ENCODE measurements at regions not wholly inside any gene's neighbourhood (a gene's known extent, or its start where the extent isn't known, plus 50 kb on each side); places are given as distances from the start of the nearest gene placed in this dataset.
A peak's percentile ranks its signal among the peaks of the same experiment; 100 is the strongest.

GRCh38 chr20:48261398-48261910 lies 476.2 kb upstream of the SULF2 start:
- TF ChIP-seq, protein P1, sequence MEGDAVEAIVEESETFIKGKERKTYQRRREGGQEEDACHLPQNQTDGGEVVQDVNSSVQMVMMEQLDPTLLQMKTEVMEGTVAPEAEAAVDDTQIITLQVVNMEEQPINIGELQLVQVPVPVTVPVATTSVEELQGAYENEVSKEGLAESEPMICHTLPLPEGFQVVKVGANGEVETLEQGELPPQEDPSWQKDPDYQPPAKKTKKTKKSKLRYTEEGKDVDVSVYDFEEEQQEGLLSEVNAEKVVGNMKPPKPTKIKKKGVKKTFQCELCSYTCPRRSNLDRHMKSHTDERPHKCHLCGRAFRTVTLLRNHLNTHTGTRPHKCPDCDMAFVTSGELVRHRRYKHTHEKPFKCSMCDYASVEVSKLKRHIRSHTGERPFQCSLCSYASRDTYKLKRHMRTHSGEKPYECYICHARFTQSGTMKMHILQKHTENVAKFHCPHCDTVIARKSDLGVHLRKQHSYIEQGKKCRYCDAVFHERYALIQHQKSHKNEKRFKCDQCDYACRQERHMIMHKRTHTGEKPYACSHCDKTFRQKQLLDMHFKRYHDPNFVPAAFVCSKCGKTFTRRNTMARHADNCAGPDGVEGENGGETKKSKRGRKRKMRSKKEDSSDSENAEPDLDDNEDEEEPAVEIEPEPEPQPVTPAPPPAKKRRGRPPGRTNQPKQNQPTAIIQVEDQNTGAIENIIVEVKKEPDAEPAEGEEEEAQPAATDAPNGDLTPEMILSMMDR (IDR thresholded peaks at IDR 0.05; ENCODE audit: extremely low read depth, low read depth, low read length) = no peak
- no peak overlapping the region for H2AFZ ChIP-seq (ENCODE audit: low read length)

GRCh38 chr20:48260129-48260756 lies 475.0 kb upstream of the SULF2 start:
- Histone ChIP-seq H4K20me1 (ENCODE audit: insufficient read depth, low read length) (no peaks in the 10 kb centered on the region), H2AFZ (ENCODE audit: low read length) (no peak overlapping the region), H3K4me3 (ENCODE audit: insufficient read depth, low read length) (no peak overlapping the region), H3K9me3 (ENCODE audit: low read depth, low read length) (no peaks in the 10 kb centered on the region), H3K79me2 (ENCODE audit: insufficient read depth, low read length) (no peaks in the 10 kb centered on the region), H3K4me1 (ENCODE audit: insufficient read depth, low read length) (no peaks in the 10 kb centered on the region), H3K27me3 (ENCODE audit: insufficient read depth, low read length) (peaks cover 32% of the 10 kb centered on the region), H3K36me3 (ENCODE audit: insufficient read depth, low read length) (no peaks in the 10 kb centered on the region), H3K4me2 (ENCODE audit: insufficient read depth, low read length) (no peak overlapping the region), H3K27ac (ENCODE audit: low read depth, low read length) (no peak overlapping the region)
- no peak for DNase-seq (ENCODE audit: insufficient read length, low spot score, missing footprints)
- TF ChIP-seq, protein P1 (IDR thresholded peaks at IDR 0.05; ENCODE audit: extremely low read depth, low read depth, low read length) = no peak

More at GRCh38 chr20:48261398-48261910, 476.2 kb upstream of the SULF2 start:
- peak; percentile 25 for DNase-seq (ENCODE audit: insufficient read length, low spot score, missing footprints)
- no peak overlapping the region for H3K4me3 ChIP-seq (ENCODE audit: insufficient read depth, low read length)
- H3K36me3 ChIP-seq (ENCODE audit: insufficient read depth, low read length) = no peaks in the 10 kb centered on the region
- H3K79me2 ChIP-seq (ENCODE audit: insufficient read depth, low read length) = no peaks in the 10 kb centered on the region
- H3K9me3 ChIP-seq (ENCODE audit: low read depth, low read length) = no peaks in the 10 kb centered on the region
- H3K27ac ChIP-seq (ENCODE audit: low read depth, low read length) = no peak overlapping the region
- H4K20me1 ChIP-seq (ENCODE audit: insufficient read depth, low read length) = no peaks in the 10 kb centered on the region
- no peak overlapping the region for H3K4me2 ChIP-seq (ENCODE audit: insufficient read depth, low read length)
- H3K4me1 ChIP-seq (ENCODE audit: insufficient read depth, low read length) = no peaks in the 10 kb centered on the region
- peaks cover 38% of the 10 kb centered on the region for H3K27me3 ChIP-seq (ENCODE audit: insufficient read depth, low read length)

GRCh38 chr20:48259456-48259855 lies 474.2 kb upstream of the SULF2 start:
- no peaks in the 10 kb centered on the region for H4K20me1 ChIP-seq (ENCODE audit: insufficient read depth, low read length)
- H3K4me3 ChIP-seq (ENCODE audit: insufficient read depth, low read length) = no peak overlapping the region
- H3K79me2 ChIP-seq (ENCODE audit: insufficient read depth, low read length) = no peaks in the 10 kb centered on the region
- no peak overlapping the region for H3K27ac ChIP-seq (ENCODE audit: low read depth, low read length)
- peaks cover 34% of the 10 kb centered on the region for H3K27me3 ChIP-seq (ENCODE audit: insufficient read depth, low read length)
- H3K36me3 ChIP-seq (ENCODE audit: insufficient read depth, low read length) = no peaks in the 10 kb centered on the region
- TF ChIP-seq, protein P1 (IDR thresholded peaks at IDR 0.05; ENCODE audit: extremely low read depth, low read depth, low read length) = no peak
- DNase-seq (ENCODE audit: insufficient read length, low spot score, missing footprints) = peak; percentile 3
- no peaks in the 10 kb centered on the region for H3K4me1 ChIP-seq (ENCODE audit: insufficient read depth, low read length)
- H3K4me2 ChIP-seq (ENCODE audit: insufficient read depth, low read length) = no peak overlapping the region
- no peak overlapping the region for H2AFZ ChIP-seq (ENCODE audit: low read length)
- H3K9me3 ChIP-seq (ENCODE audit: low read depth, low read length) = no peaks in the 10 kb centered on the region

- no peaks in the 10 kb centered on the region for H3K9me3 ChIP-seq (ENCODE audit: low read depth, low read length)
- H3K4me3 ChIP-seq (ENCODE audit: insufficient read depth, low read length) = no peak overlapping the region
- H3K27me3 ChIP-seq (ENCODE audit: insufficient read depth, low read length) = peaks cover 20% of the 10 kb centered on the region
- H3K36me3 ChIP-seq (ENCODE audit: insufficient read depth, low read length) = no peaks in the 10 kb centered on the region
- H3K4me2 ChIP-seq (ENCODE audit: insufficient read depth, low read length) = no peak overlapping the region
- H2AFZ ChIP-seq (ENCODE audit: low read length) = no peak overlapping the region
- no peaks in the 10 kb centered on the region for H3K79me2 ChIP-seq (ENCODE audit: insufficient read depth, low read length)
- no peak for DNase-seq (ENCODE audit: insufficient read length, low spot score, missing footprints)
- no peaks in the 10 kb centered on the region for H3K4me1 ChIP-seq (ENCODE audit: insufficient read depth, low read length)
- TF ChIP-seq, protein P1 (IDR thresholded peaks at IDR 0.05; ENCODE audit: extremely low read depth, low read depth, low read length) = no peak
- H3K27ac ChIP-seq (ENCODE audit: low read depth, low read length) = no peak overlapping the region
- no peaks in the 10 kb centered on the region for H4K20me1 ChIP-seq (ENCODE audit: insufficient read depth, low read length)
Observed at GRCh38 chr20:48257833-48258232, 472.6 kb upstream of the SULF2 start.

Data from osteoblast (primary cell).